Erythroblast (primary cell): ENCODE measurements at regions not wholly inside any gene's neighbourhood (a gene's known extent, or its start where the extent isn't known, plus 50 kb on each side); places are given as distances from the start of the nearest gene placed in this dataset.

Experiments used
- GATA1 ChIP-seq: IDR thresholded peaks from 2 replicates; pipeline ENCODE4 v1.6.1; 2011; ENCODE audit warnings: low read depth, mild to moderate bottlenecking, control low read depth, low read length, moderate library complexity
- POLR2A ChIP-seq: IDR thresholded peaks from 2 replicates; pipeline ENCODE4 v1.6.1; 2011; ENCODE audit warnings: mild to moderate bottlenecking, low read length

- TF ChIP-seq POLR2A: no peak
- TF ChIP-seq GATA1: no peak
These were observed 987.0 kb downstream of the DIAPH3 start for GRCh38 chr13:59176775-59177174.
